B cell (primary cell): ENCODE measurements at regions not wholly inside any gene's neighbourhood (a gene's known extent, or its start where the extent isn't known, plus 50 kb on each side); places are given as distances from the start of the nearest gene placed in this dataset.

ENCODE experiments used
- ATAC-seq: fragments of 200-7000 bp; cut with Tn5 transposase; one replicate; pipeline ENCODE4 v1.10.0; 2021; ENCODE audit warnings: low read depth, mild to moderate bottlenecking, moderate number of reproducible peaks, moderate library complexity
- CTCF ChIA-PET: fragments of 350-600 bp; sonication (Branson Sonifier 250); formaldehyde crosslinking; loops from one replicate; lab custom pipeline; 2021; ENCODE audit warnings: antibody characterized with exemption, inconsistent platforms; lab: Charles Lee
- POLR2A ChIA-PET: fragments of 350-600 bp; sonication (Branson Sonifier 250); formaldehyde crosslinking; loops from one replicate; lab custom pipeline; 2021; ENCODE audit warnings: antibody characterized with exemption; lab: Charles Lee
- DNase-seq: peaks from one replicate; pipeline ENCODE4 v3.0.0; 2013
- H2AFZ ChIP-seq: 2 replicates; pipeline ENCODE4 v1.6.1; 2012; ENCODE audit warnings: mild to moderate bottlenecking, low read depth, low read length; ENCODE audit not compliant: insufficient read depth, poor library complexity, severe bottlenecking
- H3K27ac ChIP-seq, 2 donors: 1 replicate in 1 of 2; 2 replicates in 1 of 2; pipeline ENCODE4 v1.5.1; 2012 to 2013; ENCODE audit warnings: low read length in 2 of 2, mild to moderate bottlenecking in 2 of 2, moderate library complexity in 1 of 2
- H3K27me3 ChIP-seq, 4 experiments: fragments of 200-600 bp in 1 of 4; sonication (generic) in 1 of 4; replicated peaks in 1 of 4; 1 replicate in 2 of 4; 2 replicates in 2 of 4; pipeline versions ENCODE4 v1.6.1 to v1.7.0; 2013 to 2016; ENCODE audit warnings: low read length in 3 of 4, mild to moderate bottlenecking in 2 of 4, mixed read lengths in 1 of 4, moderate library complexity in 1 of 4; ENCODE audit not compliant: insufficient read depth in 4 of 4, control insufficient read depth in 3 of 4; ENCODE audit errors: control extremely low read depth in 1 of 4
- H3K36me3 ChIP-seq, 2 experiments: replicated peaks in 1 of 2; 1 replicate in 1 of 2; 2 replicates in 1 of 2; pipeline versions ENCODE4 v1.6.1 to v1.7.1; 2013; ENCODE audit warnings: low read length in 1 of 2; ENCODE audit not compliant: insufficient read depth in 2 of 2, control insufficient read depth in 1 of 2; ENCODE audit errors: control extremely low read depth in 1 of 2, extremely low read depth in 1 of 2
- H3K4me1 ChIP-seq, 2 donors: fragments of 200-600 bp in 1 of 2; sonication (generic) in 1 of 2; 1 replicate in 1 of 2; 2 replicates in 1 of 2; pipeline versions ENCODE4 v1.5.1 to v1.6.1; 2013 to 2017; ENCODE audit warnings: low read length in 2 of 2; ENCODE audit not compliant: control insufficient read depth in 2 of 2, insufficient read depth in 2 of 2
- H3K4me2 ChIP-seq: replicated peaks from 2 replicates; pipeline ENCODE3; 2012; ENCODE audit warnings: mild to moderate bottlenecking, low read depth, low read length; ENCODE audit not compliant: poor library complexity, severe bottlenecking
- H3K4me3 ChIP-seq, 5 experiments: fragments of 200-600 bp in 1 of 5; sonication (generic) in 1 of 5; 1 replicate in 3 of 5; 2 replicates in 2 of 5; pipeline versions ENCODE4 v1.5.1 to v1.7.0; 2011 to 2016; ENCODE audit warnings: low read length in 4 of 5, mild to moderate bottlenecking in 4 of 5, low read depth in 2 of 5, control low read depth in 1 of 5, moderate library complexity in 1 of 5; ENCODE audit not compliant: insufficient read depth in 1 of 5; ENCODE audit errors: control extremely low read depth in 1 of 5, extremely low read depth in 1 of 5
- H3K79me2 ChIP-seq: fragments of 200-600 bp; sonication (generic); one replicate; pipeline ENCODE4 v1.6.0; 2016; ENCODE audit warnings: low read length; ENCODE audit not compliant: control insufficient read depth, insufficient read depth
- H3K9ac ChIP-seq: fragments of 200-600 bp; sonication (generic); 2 replicates; pipeline ENCODE4 v1.6.1; 2017; ENCODE audit warnings: mild to moderate bottlenecking, low read length, moderate library complexity
- H3K9me3 ChIP-seq, 3 donors: one replicate each; pipeline versions ENCODE4 v1.6.1 to v1.7.1; 2013; ENCODE audit warnings: low read length in 2 of 3; ENCODE audit not compliant: control insufficient read depth in 2 of 3, insufficient read depth in 1 of 3; ENCODE audit errors: control extremely low read depth in 1 of 3
- H4K20me1 ChIP-seq: 2 replicates; pipeline ENCODE4 v1.6.0; 2012; ENCODE audit warnings: mild to moderate bottlenecking, low read length; ENCODE audit not compliant: insufficient read depth, control insufficient read depth, poor library complexity, severe bottlenecking
- H3K27ac Mint-ChIP-seq: one replicate; pipeline ENCODE4 v1.8.0; 2021; ENCODE audit warnings: mixed read lengths
- H3K27me3 Mint-ChIP-seq: one replicate; pipeline ENCODE4 v1.8.0; 2021; ENCODE audit warnings: mixed read lengths
- H3K4me1 Mint-ChIP-seq: one replicate; pipeline ENCODE4 v1.8.0; 2021; ENCODE audit warnings: mixed read lengths
- H3K4me3 Mint-ChIP-seq: one replicate; pipeline ENCODE4 v1.8.0; 2021; ENCODE audit warnings: mixed read lengths
- H3K9me3 Mint-ChIP-seq: one replicate; pipeline ENCODE4 v1.8.0; 2022; ENCODE audit warnings: mixed read lengths; ENCODE audit not compliant: insufficient read depth
- CTCF ChIP-seq: fragments of 200-600 bp; IDR thresholded peaks from one replicate; pipeline ENCODE4 v1.8.0; 2022; ENCODE audit warnings: antibody characterized with exemption, mild to moderate bottlenecking
- EZH2 ChIP-seq: IDR thresholded peaks from 2 replicates; pipeline ENCODE4 v1.6.1; 2012; ENCODE audit warnings: borderline replicate concordance, low read depth, mild to moderate bottlenecking, moderate library complexity, low read length; ENCODE audit not compliant: insufficient read depth, poor library complexity, severe bottlenecking
- WGBS: methylation state at CpG from one replicate; pipeline ENCODE4 v1.1.5; 2013; ENCODE audit warnings: missing lambda C conversion rate; ENCODE audit not compliant: insufficient coverage; 5-methylcytosine and 5-hydroxymethylcytosine counted together
- intact Hi-C: fragments of 100-400 bp; cut with micrococcal nuclease; formaldehyde crosslinking; loops from one replicate; pipeline ENCODE4 v1.10.0; 2022

- no CpG with 5 or more reads among the region's 12 CpGs for WGBS
- H3K27me3 ChIP-seq = no peaks in the 10 kb centered on the region
- no peak overlapping the region for H3K27ac Mint-ChIP-seq
Observed at GRCh38 chr1:95371666-95372282, 137.8 kb downstream of the RWDD3 start.

GRCh38 chr1:95375174-95375573 lies 141.2 kb downstream of the RWDD3 start:
- Histone ChIP-seq H4K20me1 (no peaks in the 10 kb centered on the region), H3K4me1 (no peaks in the 10 kb centered on the region), H2AFZ (no peak overlapping the region), H3K27me3 (no peaks in the 10 kb centered on the region), H3K79me2 (no peaks in the 10 kb centered on the region), H3K9ac (no peak overlapping the region), H3K36me3 (no peaks in the 10 kb centered on the region), H3K9me3 (peaks cover 0 to 9% (median 0%) of the 10 kb centered on the region in 3 donors), H3K27ac (no peak overlapping the region), H3K4me2 (no peak overlapping the region), H3K4me3 (no peak overlapping the region)
- Mint-ChIP-seq H3K4me3 (no peak overlapping the region), H3K4me1 (no peaks in the 10 kb centered on the region), H3K27me3 (no peaks in the 10 kb centered on the region), H3K27ac (no peak overlapping the region), H3K9me3 (no peaks in the 10 kb centered on the region)
- TF ChIP-seq EZH2 (no peak), CTCF (no peak)
- 40% methylated on average over 1 of the region's 4 CpGs for WGBS
- CTCF ChIA-PET = no interaction called here
- DNase-seq (no peak), ATAC-seq (no peak)
- intact Hi-C loops = no loop called here
- POLR2A ChIA-PET = no interaction called here

More at GRCh38 chr1:95371666-95372282, 137.8 kb downstream of the RWDD3 start:
- H4K20me1 ChIP-seq = no peaks in the 10 kb centered on the region
- peaks cover 0 to 3% (median 0%) of the 10 kb centered on the region in 3 donors for H3K9me3 ChIP-seq
- H2AFZ ChIP-seq = no peak overlapping the region
- POLR2A ChIA-PET = no interaction called here
- H3K4me2 ChIP-seq = no peak overlapping the region
- Mint-ChIP-seq H3K4me3 (no peak overlapping the region), H3K4me1 (no peaks in the 10 kb centered on the region), H3K9me3 (no peaks in the 10 kb centered on the region), H3K27me3 (peaks cover 3% of the 10 kb centered on the region)
- TF ChIP-seq CTCF (no peak), EZH2 (no peak)
- H3K4me3 ChIP-seq = no peak overlapping the region
- H3K4me1 ChIP-seq = no peaks in the 10 kb centered on the region
- DNase-seq (no peak), ATAC-seq (no peak)
- intact Hi-C loops = no loop called here
- no peak overlapping the region for H3K9ac ChIP-seq
- H3K27ac ChIP-seq = no peak overlapping the region
- no peaks in the 10 kb centered on the region for H3K36me3 ChIP-seq
- H3K79me2 ChIP-seq = no peaks in the 10 kb centered on the region
- CTCF ChIA-PET = no interaction called here
